Neural crest cell (in vitro differentiated cells): ENCODE measurements at regions not wholly inside any gene's neighbourhood (a gene's known extent, or its start where the extent isn't known, plus 50 kb on each side); places are given as distances from the start of the nearest gene placed in this dataset.

Experiments used
- DNase-seq: peaks from one replicate; pipeline ENCODE4 v3.0.0; 2021; ENCODE audit warnings: low read depth, mixed read lengths, low spot score
- H3K27ac Mint-ChIP-seq: one replicate; pipeline ENCODE4 v1.8.0; 2021; ENCODE audit warnings: mild to moderate bottlenecking, mixed read lengths; ENCODE audit not compliant: unreplicated experiment
- H3K27me3 Mint-ChIP-seq: 2 replicates; pipeline ENCODE4 v1.8.0; 2021; ENCODE audit warnings: low read depth, mild to moderate bottlenecking, mixed read lengths
- H3K36me3 Mint-ChIP-seq: 2 replicates; pipeline ENCODE4 v1.8.0; 2021; ENCODE audit warnings: low read depth, mild to moderate bottlenecking, mixed read lengths
- H3K4me1 Mint-ChIP-seq: 2 replicates; pipeline ENCODE4 v1.8.0; 2021; ENCODE audit warnings: mixed read lengths
- H3K4me3 Mint-ChIP-seq: one replicate; pipeline ENCODE4 v1.8.0; 2021; ENCODE audit warnings: mild to moderate bottlenecking, mixed read lengths
- H3K9me3 Mint-ChIP-seq: 2 replicates; pipeline ENCODE4 v1.8.0; 2021; ENCODE audit warnings: mixed read lengths
- TF ChIP-seq, protein P1 (sequence below): fragments of 200-600 bp; sonication (generic); conservative IDR thresholded peaks from 2 replicates; pipeline ENCODE4 v1.5.0; 2021; ENCODE audit warnings: antibody characterized with exemption, mild to moderate bottlenecking

- TF ChIP-seq, protein P1, sequence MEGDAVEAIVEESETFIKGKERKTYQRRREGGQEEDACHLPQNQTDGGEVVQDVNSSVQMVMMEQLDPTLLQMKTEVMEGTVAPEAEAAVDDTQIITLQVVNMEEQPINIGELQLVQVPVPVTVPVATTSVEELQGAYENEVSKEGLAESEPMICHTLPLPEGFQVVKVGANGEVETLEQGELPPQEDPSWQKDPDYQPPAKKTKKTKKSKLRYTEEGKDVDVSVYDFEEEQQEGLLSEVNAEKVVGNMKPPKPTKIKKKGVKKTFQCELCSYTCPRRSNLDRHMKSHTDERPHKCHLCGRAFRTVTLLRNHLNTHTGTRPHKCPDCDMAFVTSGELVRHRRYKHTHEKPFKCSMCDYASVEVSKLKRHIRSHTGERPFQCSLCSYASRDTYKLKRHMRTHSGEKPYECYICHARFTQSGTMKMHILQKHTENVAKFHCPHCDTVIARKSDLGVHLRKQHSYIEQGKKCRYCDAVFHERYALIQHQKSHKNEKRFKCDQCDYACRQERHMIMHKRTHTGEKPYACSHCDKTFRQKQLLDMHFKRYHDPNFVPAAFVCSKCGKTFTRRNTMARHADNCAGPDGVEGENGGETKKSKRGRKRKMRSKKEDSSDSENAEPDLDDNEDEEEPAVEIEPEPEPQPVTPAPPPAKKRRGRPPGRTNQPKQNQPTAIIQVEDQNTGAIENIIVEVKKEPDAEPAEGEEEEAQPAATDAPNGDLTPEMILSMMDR = no peak
- Mint-ChIP-seq H3K27me3 (peaks cover 2% of the 10 kb centered on the region), H3K4me3 (no peak overlapping the region), H3K4me1 (peaks cover 13% of the 10 kb centered on the region), H3K9me3 (peaks cover 11% of the 10 kb centered on the region), H3K27ac (no peak overlapping the region), H3K36me3 (peaks cover 4% of the 10 kb centered on the region)
- no peak for DNase-seq
Measured at GRCh38 chr4:78703079-78703478, 73.1 kb upstream of the BMP2K start.

DNA sequence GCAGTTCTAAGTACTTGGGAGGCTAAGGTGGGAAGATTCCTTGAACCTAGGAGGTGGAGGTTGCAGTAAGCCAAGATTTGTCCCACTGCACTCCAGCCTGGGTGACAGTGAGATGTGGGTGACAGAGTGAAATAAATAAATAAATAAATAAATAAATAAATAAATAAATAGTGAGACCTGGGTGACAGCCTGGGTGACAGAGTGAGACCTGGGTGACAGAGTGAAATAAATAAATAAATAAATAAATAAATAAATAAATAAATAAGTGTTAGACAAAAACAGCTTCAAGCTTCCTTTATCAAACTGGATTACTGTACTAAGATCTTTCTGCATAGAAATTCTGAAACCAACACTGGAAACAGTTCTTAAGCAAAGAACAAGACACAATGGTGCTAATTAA lies 71.8 kb upstream of the BMP2K start:
- H3K27ac Mint-ChIP-seq = no peak overlapping the region
- peaks cover 2% of the 10 kb centered on the region for H3K27me3 Mint-ChIP-seq
- TF ChIP-seq, protein P1 = no peak
- H3K9me3 Mint-ChIP-seq = peaks cover 11% of the 10 kb centered on the region
- H3K36me3 Mint-ChIP-seq = peaks cover 4% of the 10 kb centered on the region
- no peak for DNase-seq
- no peak overlapping the region for H3K4me3 Mint-ChIP-seq
- peaks cover 13% of the 10 kb centered on the region for H3K4me1 Mint-ChIP-seq

- Mint-ChIP-seq H3K27me3 (peaks cover 2% of the 10 kb centered on the region), H3K9me3 (peaks cover 11% of the 10 kb centered on the region), H3K36me3 (peaks cover 4% of the 10 kb centered on the region), H3K4me1 (peaks cover 13% of the 10 kb centered on the region), H3K4me3 (no peak overlapping the region), H3K27ac (no peak overlapping the region)
- TF ChIP-seq, protein P1 = no peak
- DNase-seq = no peak
Measured at GRCh38 chr4:78704981-78705683, 71.0 kb upstream of the BMP2K start.

DNA sequence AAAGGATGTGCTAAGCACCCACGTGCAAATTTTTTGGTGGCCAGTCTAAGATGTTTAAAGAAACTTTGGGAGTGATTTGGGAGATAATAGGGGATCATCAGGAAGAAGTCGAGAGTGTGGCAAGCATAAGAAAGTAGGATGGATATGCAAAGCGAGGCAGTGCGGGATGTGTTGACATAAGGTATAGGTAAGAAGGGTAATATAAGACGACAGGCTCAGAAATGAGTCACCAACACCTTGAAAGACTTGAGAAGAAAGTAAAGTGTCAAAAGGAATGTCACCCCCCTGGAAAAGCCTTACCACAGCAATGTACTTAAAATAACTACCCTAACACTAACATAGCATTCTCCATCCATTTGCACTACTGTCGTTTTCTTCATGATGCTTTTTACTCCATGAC lies 69.8 kb upstream of the BMP2K start:
- Mint-ChIP-seq H3K27me3 (peaks cover 2% of the 10 kb centered on the region), H3K27ac (no peak overlapping the region), H3K36me3 (peaks cover 4% of the 10 kb centered on the region), H3K9me3 (peaks cover 11% of the 10 kb centered on the region), H3K4me1 (peaks cover 13% of the 10 kb centered on the region), H3K4me3 (no peak overlapping the region)
- TF ChIP-seq, protein P1 = no peak
- DNase-seq = no peak

- TF ChIP-seq, protein P1 = no peak
- peaks cover 4% of the 10 kb centered on the region for H3K36me3 Mint-ChIP-seq
Measured at GRCh38 chr4:78707268-78707667, 68.9 kb upstream of the BMP2K start.

More at GRCh38 chr4:78707268-78707667, 68.9 kb upstream of the BMP2K start:
- Mint-ChIP-seq H3K4me1 (peaks cover 13% of the 10 kb centered on the region), H3K4me3 (no peak overlapping the region), H3K9me3 (peaks cover 10% of the 10 kb centered on the region), H3K27me3 (peaks cover 2% of the 10 kb centered on the region), H3K27ac (peak overlapping the region; percentile 88)
- no peak for DNase-seq
